OCI-LY3 (cell line): ENCODE measurements at regions not wholly inside any gene's neighbourhood (a gene's known extent, or its start where the extent isn't known, plus 50 kb on each side); places are given as distances from the start of the nearest gene placed in this dataset.

ENCODE experiments used
- H2AFZ ChIP-seq: fragments of 200-600, 300-600 bp; shearing (Covaris generic); 2 replicates; pipeline ENCODE4 v1.6.0; 2014; ENCODE audit warnings: antibody characterized with exemption, low read depth, low read length
- H3K27ac ChIP-seq: fragments of 200-600, 300-600 bp; sonication (generic); 2 replicates; pipeline ENCODE4 v1.5.1; 2014; ENCODE audit warnings: mild to moderate bottlenecking, low read length, moderate library complexity, mixed read lengths
- H3K27me3 ChIP-seq: fragments of 200-600, 300-600 bp; sonication (generic); 2 replicates; pipeline ENCODE4 v1.6.1; 2014; ENCODE audit warnings: low read depth, low read length, mixed read lengths
- H3K36me3 ChIP-seq: fragments of 200-600, 300-600 bp; sonication (generic); replicated peaks from 2 replicates; pipeline ENCODE3; 2014; ENCODE audit warnings: low read depth, low read length, mixed read lengths
- H3K4me1 ChIP-seq: fragments of 300-600, 200-600 bp; sonication (generic); 2 replicates; pipeline ENCODE4 v1.6.1; 2014; ENCODE audit warnings: low read length, mixed read lengths
- H3K4me2 ChIP-seq: fragments of 200-600, 300-600 bp; sonication (generic); 2 replicates; pipeline ENCODE4 v1.6.1; 2014; ENCODE audit warnings: low read length, mixed read lengths
- H3K4me3 ChIP-seq: fragments of 300-600, 200-600 bp; sonication (generic); 2 replicates; pipeline ENCODE4 v1.5.1; 2014; ENCODE audit warnings: antibody characterized with exemption, mild to moderate bottlenecking, low read length, moderate library complexity
- H3K79me2 ChIP-seq: fragments of 300-600, 200-600 bp; shearing (Covaris generic); 2 replicates; pipeline ENCODE4 v1.6.1; 2014; ENCODE audit warnings: mild to moderate bottlenecking, low read length, mixed read lengths
- H3K9ac ChIP-seq: fragments of 300-600, 200-600 bp; shearing (Covaris generic); 2 replicates; pipeline ENCODE4 v1.6.0; 2014; ENCODE audit warnings: mild to moderate bottlenecking, low read length, moderate library complexity
- H3K9me3 ChIP-seq: fragments of 200-600, 300-600 bp; shearing (Covaris generic); 2 replicates; pipeline ENCODE4 v1.6.1; 2014; ENCODE audit warnings: low read length, mixed read lengths; ENCODE audit not compliant: insufficient read depth
- H4K20me1 ChIP-seq: fragments of 200-600, 300-600 bp; sonication (generic); 2 replicates; pipeline ENCODE4 v1.6.1; 2016; ENCODE audit warnings: low read length, mixed read lengths; ENCODE audit not compliant: insufficient read depth
- EZH2phosphoT487 ChIP-seq: fragments of 200-600 bp; shearing (Covaris generic); IDR thresholded peaks from 2 replicates; pipeline ENCODE4 v1.6.1; 2018; ENCODE audit warnings: antibody characterized with exemption, mixed run types, low read depth
- TF ChIP-seq, protein P1 (sequence below): fragments of 200-600, 300-600 bp; sonication (generic); IDR thresholded peaks from 2 replicates; pipeline ENCODE4 v1.5.1; 2014; ENCODE audit warnings: antibody characterized with exemption, low read length, low read depth

DNA sequence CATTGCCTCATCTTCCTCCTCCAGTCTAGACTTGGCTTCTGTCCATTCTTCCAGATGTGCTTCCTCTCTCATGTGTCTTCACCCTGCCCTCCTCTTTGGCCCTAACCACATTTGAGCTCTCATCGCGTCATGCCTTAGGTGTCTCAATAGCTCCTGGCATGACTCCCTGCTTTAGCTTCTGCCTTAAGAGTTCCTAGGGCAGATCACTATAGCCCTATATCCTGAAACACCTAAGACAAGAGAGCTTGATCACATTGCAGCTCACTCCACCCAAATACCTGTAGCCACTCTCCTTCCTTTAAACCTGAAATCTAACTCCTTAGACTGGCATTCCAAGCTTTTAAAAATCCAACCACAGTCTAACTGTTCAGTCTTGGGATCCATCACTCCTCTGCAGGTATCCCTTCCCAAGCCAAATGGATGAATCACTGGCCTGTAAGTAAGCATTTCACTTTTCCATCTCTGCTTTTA, 69.0 kb upstream of the STXBP5 start:
- H3K27ac ChIP-seq = no peak overlapping the region
- no peak overlapping the region for H3K4me3 ChIP-seq
- H3K36me3 ChIP-seq = no peaks in the 10 kb centered on the region
- TF ChIP-seq, protein P1, sequence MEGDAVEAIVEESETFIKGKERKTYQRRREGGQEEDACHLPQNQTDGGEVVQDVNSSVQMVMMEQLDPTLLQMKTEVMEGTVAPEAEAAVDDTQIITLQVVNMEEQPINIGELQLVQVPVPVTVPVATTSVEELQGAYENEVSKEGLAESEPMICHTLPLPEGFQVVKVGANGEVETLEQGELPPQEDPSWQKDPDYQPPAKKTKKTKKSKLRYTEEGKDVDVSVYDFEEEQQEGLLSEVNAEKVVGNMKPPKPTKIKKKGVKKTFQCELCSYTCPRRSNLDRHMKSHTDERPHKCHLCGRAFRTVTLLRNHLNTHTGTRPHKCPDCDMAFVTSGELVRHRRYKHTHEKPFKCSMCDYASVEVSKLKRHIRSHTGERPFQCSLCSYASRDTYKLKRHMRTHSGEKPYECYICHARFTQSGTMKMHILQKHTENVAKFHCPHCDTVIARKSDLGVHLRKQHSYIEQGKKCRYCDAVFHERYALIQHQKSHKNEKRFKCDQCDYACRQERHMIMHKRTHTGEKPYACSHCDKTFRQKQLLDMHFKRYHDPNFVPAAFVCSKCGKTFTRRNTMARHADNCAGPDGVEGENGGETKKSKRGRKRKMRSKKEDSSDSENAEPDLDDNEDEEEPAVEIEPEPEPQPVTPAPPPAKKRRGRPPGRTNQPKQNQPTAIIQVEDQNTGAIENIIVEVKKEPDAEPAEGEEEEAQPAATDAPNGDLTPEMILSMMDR = no peak
- TF ChIP-seq EZH2phosphoT487 = no peak
- H3K27me3 ChIP-seq = no peaks in the 10 kb centered on the region
- no peak overlapping the region for H3K4me2 ChIP-seq
- H3K4me1 ChIP-seq = no peaks in the 10 kb centered on the region
- no peaks in the 10 kb centered on the region for H3K9me3 ChIP-seq
- no peak overlapping the region for H3K9ac ChIP-seq
- H2AFZ ChIP-seq = no peak overlapping the region
- no peaks in the 10 kb centered on the region for H4K20me1 ChIP-seq
- H3K79me2 ChIP-seq = no peaks in the 10 kb centered on the region

DNA sequence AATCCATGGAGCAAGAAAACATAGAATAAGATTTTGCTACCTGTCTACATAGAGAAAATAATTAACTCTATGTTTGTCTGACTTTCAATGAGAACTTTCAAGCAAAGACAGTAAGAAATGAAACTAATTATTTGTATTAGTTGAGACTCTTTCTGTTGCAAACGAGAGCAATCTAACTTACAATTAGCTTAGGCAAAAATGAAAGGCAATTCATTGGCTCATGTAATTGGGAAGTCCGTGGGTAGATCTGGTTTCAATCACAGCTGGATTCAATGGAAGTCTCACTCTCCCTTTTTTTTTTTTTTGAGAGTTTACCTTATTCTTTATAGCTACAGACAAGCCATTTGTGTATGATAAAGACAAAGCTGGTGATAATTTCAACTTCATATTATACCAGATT, 68.2 kb upstream of the STXBP5 start:
- Histone ChIP-seq H3K9me3 (no peaks in the 10 kb centered on the region), H4K20me1 (no peaks in the 10 kb centered on the region), H2AFZ (no peak overlapping the region), H3K27ac (no peak overlapping the region), H3K4me3 (no peak overlapping the region), H3K9ac (no peak overlapping the region), H3K4me1 (no peaks in the 10 kb centered on the region), H3K27me3 (no peaks in the 10 kb centered on the region), H3K36me3 (no peaks in the 10 kb centered on the region), H3K4me2 (no peak overlapping the region), H3K79me2 (no peaks in the 10 kb centered on the region)
- no peak for TF ChIP-seq EZH2phosphoT487
- TF ChIP-seq, protein P1 = no peak

DNA sequence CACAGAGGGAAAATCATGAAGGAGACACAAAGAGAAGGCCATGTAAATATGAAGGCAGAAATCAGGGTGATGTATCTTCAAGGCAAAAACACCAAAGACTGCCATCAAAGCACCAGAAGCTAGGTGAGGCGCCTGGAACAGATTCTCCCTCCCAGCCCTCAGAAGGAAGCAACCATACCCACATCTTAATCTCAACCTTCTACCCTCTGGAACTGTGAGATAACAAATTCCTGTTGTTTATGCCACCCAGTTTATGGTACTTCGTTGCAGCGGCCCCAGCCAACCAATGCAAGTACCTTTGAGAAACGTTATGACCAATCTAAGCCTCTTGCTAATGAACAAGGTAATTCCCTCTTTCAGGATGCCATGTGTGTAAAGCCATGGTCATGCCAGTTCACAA, 66.2 kb upstream of the STXBP5 start:
- Histone ChIP-seq H3K79me2 (no peaks in the 10 kb centered on the region), H3K4me1 (no peaks in the 10 kb centered on the region), H2AFZ (no peak overlapping the region), H4K20me1 (no peaks in the 10 kb centered on the region), H3K4me3 (no peak overlapping the region), H3K36me3 (no peaks in the 10 kb centered on the region), H3K4me2 (no peak overlapping the region), H3K9me3 (no peaks in the 10 kb centered on the region), H3K27me3 (no peaks in the 10 kb centered on the region), H3K9ac (no peak overlapping the region), H3K27ac (no peak overlapping the region)
- TF ChIP-seq EZH2phosphoT487 = no peak

DNA sequence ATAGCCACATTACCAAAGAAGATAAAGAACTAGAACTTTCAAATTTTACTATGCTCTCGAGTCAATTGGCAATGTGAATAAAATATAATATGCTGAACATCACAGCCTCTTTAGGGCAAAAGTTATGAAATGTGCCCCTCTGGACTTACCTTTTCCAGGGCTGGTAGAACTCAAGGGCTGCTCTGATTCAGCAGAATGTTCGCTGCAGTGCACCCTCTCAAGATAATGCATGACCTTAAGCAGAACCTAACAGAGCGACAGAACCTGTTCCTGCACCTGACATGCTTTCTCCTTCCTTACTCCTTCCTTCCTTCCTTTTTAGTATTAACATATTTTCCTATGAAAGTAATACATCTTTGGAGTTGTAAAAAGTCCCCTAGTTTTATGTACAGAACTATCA, 65.4 kb upstream of the STXBP5 start:
- H3K27ac ChIP-seq = no peak overlapping the region
- no peaks in the 10 kb centered on the region for H3K4me1 ChIP-seq

More for the DNA sequence above, 65.4 kb upstream of the STXBP5 start:
- H3K27me3 ChIP-seq = no peaks in the 10 kb centered on the region
- no peaks in the 10 kb centered on the region for H4K20me1 ChIP-seq
- no peaks in the 10 kb centered on the region for H3K79me2 ChIP-seq
- no peak for TF ChIP-seq EZH2phosphoT487
- TF ChIP-seq, protein P1 = no peak
- no peaks in the 10 kb centered on the region for H3K9me3 ChIP-seq
- H3K4me2 ChIP-seq = no peak overlapping the region
- H3K4me3 ChIP-seq = no peak overlapping the region
- no peak overlapping the region for H2AFZ ChIP-seq
- H3K36me3 ChIP-seq = no peaks in the 10 kb centered on the region
- no peak overlapping the region for H3K9ac ChIP-seq
